GM21576 (cell line): ENCODE measurements at regions not wholly inside any gene's neighbourhood (a gene's known extent, or its start where the extent isn't known, plus 50 kb on each side); places are given as distances from the start of the nearest gene placed in this dataset.
A peak's percentile ranks its signal among the peaks of the same experiment; 100 is the strongest.

Experiments used
- ATAC-seq: cut with Tn5 transposase; IDR thresholded peaks from one replicate; pipeline ENCODE4 v1.9.1; 2021; ENCODE audit warnings: mild to moderate bottlenecking, moderate library complexity; ENCODE audit not compliant: unreplicated experiment

DNA sequence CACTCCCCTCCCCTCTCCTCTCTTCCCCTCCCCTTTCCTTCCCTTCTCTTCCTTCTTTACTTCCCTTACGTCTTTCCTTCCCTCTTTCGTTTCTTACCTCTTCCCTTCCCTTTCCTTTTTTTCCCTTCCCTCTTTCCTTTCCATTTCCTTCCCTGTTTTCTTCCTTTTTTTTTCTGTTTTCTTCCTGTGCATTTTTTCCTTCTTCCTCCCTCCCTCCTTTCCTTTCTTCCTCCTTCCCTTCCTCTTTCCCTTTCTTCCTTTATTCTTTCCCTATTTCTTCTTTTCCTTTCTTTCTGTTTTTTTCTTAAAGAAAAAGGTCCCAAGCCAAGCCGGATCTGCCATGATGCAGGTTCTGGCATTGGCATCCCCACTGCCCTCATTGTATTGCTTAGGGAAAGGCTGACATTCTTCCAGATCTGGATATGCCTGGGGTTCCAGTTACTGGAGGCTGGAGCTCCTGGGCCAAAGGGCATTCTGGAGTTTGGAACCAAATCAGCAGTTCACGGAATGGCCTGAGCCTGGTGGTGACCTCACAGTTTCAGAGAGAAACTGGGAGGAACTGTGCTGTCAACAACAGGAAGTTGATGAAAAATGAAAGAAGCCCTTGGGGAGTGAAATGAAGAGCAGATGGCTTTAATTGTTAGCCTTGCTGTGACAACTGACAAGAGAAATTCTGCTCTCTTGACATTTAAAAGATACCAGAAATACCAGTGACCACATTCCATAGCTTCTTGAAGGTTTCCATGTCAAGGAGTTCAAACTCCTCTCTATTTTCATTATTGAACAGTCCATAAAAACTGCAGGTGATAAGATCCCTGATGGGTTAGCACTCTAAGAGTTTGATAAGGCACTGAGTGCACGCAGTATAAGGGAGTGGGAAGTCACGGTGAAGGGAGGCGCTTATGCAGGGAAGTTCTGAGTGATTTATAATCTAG lies 622.1 kb downstream of the SPRY1 start:
- ATAC-seq = peak; percentile 99

DNA sequence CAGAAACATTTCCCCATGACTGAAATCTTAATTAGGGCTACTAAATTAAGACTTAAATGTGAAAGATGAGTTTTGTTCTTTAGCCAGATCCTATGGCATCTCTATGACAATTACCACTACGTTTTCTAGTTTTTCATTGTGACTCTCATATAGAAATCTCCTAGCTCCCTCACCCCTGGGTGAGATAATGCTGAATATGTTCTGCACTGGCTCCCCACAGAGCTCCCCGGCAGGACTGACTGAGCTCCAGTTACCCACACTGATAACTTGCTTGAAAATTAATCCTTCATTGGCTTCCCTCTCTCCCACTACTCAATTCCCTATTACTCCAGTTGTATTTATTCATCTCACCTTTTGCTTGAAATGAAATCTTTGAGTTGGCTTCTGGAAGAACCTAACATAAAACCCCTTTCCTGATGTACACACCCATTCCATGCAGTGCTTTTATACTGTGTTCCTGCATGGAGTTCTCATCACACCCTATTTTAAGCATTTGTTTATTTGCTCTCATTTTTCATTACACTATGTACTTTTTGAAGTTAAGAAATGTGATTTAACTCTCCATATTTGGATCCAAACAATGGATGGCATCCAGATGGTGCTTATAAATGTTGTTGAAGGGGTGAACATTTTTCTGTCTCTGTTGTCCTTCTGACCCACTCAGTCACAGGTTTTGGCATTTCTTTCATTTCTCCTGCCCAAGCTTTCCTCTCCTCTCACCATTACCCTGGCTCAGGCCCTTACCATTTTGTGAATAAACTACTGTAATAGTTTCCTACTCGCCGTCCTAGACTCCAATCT lies 623.4 kb downstream of the SPRY1 start:
- ATAC-seq = no peak

DNA sequence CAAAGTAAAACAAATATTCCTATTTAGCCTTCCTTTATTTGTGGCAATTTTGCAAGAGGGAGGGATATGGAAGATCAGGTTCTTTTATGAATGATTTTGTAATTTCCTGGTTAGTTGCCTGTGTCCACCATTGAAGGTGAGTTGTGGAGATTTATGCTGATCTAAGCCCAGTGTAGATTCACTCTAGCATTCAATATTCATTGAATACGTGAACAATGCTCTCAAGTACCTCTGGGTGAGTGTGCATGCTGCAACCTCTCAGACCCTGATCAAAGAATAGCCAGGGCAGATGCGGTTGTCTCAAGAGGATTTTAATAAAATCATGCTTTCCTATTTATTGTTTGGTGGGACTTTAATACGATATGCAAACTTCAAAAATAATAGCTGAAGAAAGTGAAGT lies 628.4 kb downstream of the SPRY1 start:
- ATAC-seq = no peak

DNA sequence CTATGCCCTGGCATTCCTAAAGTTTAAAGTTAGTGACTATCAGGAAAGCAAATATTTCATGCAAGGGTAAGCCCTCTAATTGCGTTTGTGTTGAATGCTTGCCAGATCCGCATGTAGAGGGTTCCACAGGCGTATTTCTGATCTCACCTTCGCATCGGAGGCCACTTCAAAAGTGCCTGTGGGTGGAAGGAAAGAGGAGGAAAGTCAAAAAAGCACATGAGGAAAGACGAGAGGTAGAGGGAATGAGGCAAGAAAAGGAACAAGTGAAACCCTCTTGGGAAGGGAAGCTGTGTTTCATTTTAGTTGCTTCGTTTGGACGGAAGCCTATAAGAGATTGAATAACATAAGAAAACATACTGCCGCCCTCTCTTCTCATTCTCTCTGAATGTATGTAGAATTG lies 628.8 kb downstream of the SPRY1 start:
- no peak for ATAC-seq

DNA sequence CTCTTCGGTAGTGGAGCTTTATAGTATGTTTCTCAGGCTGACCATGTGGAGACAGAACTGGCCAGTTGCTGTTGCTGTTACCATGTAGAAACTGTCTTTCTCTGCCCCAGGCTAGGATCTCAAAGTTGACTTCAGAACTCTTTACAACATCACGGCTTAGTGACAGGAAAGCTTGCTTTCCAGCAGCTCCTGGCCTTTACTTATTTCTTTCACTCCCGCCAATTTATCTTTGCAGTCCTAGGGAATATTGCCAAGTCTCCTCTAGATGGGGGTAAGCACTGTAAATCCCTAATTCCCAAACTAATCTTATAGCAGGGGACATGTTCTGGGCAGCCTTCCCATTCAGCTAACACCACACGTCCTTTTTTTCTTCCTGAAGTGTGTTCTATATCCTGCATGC lies 631.6 kb downstream of the SPRY1 start:
- ATAC-seq = no peak

DNA sequence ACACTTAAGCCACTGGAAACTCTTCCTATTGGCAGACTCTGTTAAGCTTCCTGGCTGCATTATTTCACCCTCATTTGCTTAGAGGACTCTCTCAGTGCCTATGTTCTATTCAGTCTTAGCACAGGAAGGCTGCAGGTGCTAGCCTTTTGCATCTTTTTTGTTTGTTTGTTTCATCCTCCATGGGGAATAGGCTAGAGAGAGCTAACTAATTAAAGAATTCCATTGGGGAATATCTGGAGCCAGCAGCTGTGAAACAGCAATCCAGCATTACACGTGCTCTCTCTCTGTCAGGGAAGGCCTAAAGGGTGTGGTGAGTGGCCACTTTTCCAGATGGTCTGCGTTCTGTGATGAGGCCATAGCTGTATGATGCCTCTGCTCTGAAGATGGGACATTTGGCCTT lies 633.6 kb downstream of the SPRY1 start:
- ATAC-seq = no peak

DNA sequence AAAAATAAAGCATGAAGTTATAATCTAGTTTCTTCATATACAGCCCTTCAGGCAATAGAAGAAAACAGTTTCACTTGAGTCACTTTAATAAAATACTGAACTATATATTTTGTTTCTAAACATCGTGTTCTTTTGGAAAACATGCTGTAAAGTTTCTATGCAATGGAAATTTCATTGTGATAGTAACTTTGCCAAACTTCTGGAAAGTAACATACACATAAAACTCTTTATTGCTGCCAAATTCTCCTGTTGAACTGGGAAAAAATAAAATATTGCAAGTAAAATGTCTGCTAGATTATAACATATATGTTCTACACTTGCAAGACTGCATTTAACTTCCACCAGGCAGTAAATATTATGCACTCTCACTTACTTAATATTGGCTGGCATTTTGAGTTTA lies 635.4 kb downstream of the SPRY1 start:
- no peak for ATAC-seq

DNA sequence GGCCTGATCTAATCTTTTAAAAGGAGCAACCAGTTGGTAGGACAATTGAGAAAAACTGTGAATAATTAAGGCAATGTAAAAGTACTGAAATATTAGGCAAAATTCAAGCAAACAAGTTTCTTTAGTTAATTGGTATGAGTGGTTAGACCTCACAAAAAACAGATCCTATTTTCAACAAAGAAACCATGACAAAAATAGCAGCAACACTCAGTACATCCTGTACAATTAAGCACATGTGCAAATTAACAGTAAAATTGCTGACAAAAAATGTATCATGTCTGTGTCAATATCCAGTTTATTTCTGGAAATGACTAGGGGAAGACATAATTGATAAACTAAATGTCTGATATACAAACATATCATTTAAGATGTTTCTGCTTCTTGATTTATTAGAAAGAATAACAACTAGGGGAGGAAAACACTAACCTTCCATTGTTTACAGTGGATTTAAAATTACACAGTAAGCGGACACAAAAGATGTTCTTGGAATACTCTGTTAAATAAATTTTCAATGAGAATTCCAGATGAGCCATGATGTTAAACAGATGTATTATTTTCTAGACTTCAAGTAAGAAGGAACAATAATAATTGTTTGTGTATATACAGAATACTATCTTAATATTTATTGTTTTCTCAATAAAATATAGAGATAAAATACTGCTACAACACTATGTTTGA lies 638.9 kb downstream of the SPRY1 start:
- no peak for ATAC-seq

DNA sequence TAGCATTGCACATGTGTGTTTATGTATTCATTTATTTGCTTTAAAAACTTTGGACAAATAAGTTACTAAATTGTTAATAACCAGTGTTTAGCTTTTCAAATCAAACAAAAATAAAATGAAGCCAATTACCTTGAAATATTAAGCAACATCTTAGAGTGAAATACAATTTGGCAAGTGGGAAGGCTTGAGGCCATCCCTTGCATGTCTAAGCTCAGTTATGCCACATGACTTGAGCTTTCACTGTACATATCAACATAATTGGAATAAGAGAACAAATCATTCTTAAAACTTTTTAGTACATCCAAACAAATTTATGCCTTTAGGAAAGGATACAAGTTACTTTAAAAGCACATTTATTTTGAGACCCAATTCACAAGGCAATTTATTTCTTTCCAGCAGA lies 640.6 kb downstream of the SPRY1 start:
- no peak for ATAC-seq

DNA sequence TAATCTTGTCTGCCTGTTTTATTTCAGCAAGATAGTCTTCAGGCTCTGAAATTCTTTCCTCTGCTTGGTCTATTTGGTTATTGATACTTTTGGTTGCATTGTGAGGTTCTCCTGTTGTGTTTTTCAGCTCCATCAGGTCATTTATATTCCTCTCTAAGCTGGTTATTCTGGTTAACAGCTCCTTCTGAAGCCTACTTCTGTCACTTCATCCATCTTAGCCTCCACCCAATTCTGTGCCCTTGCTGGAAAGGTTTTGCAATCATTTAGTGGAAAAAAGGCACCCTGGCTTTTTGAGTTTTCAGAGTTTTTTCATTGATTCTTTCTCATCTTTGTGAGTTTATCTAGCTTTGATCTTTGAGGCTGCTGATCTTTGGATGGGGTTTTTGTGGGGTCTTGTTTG lies 647.7 kb downstream of the SPRY1 start:
- no peak for ATAC-seq

DNA sequence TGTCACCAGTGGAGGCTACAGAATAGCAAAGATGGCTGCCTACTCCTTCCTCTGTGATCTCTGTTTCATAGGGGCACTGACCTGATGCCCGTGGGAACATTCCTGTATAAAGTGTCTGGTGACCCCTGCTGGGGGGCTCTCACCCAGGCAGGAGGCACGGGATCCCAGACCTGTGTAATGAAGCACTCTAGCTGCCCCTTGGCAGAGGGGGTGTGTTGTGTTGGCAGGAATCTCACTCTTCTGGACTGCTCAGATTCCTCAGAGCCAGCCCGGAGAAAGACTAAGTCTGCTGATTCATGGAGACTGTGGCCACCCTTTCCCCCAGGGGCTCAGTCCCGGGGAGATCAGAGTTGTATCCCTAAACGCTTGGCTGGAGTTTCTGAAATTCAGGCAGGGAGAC lies 648.3 kb downstream of the SPRY1 start:
- no peak for ATAC-seq

DNA sequence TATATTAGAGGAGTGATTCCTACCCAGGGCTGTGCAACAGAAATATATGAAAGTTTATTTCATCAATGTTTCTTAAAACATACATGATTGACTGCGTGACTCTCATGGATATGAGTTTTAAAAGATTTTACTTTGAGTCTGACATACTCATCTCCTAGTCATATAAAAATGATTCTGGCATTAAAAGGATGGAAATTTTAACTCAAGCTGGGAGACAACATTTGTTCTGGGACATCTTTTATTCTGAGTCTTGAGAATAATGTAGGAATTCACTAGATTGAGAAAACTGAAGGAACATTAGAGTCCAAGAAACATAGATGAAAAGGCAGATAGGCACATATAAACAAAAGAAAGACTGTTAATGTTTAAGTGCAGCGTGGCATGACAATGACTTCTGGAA lies 649.6 kb downstream of the SPRY1 start:
- ATAC-seq = no peak

DNA sequence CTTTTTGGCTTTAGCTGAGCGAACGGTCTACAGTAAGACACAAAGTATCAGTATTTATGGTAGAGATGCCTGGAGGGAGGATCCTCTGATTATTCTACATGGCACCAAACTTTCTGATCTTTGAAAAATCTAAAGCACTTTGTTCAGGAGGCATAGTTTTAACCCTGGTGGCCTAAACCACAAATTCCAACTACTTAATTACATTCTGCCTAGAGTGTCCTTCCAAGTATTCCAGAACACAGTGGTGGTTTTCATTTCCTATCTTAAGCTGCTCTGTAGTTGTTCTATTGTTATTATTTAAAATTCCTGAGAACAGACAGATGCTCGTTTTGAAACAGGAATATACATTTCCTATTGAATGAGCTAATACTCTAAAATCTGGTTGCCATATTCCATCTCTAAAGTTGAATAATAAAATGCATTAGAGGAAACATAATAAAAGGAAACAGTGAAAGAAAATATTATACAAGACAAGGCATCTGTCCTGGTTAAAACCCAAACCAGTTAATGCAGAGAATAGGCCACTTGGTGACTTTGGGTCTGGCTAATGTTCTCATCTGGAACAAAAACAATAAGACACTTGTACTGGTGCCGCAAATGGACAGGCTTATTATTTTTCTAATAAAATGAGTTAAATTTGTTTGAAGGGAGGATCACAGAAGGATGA lies 657.4 kb downstream of the SPRY1 start:
- no peak for ATAC-seq

DNA sequence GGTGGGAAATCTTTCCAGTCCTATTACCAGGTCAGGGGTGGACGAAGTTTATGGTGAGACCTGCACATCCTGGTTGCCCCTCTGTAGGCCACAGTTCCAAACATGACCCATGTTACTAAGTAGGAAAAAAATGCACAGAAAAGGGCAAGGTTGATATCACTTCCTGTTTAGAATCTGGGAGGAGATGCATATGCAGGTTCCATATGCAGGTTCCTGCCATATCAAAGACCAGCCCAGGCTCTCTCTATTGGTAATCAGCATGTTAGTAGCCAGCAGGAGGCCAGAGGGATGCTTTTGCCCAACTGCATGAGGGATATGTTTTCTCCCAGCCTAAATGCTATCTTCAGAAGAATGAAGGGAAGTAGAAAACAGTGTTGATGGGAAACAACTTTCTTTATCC lies 657.2 kb downstream of the ANKRD50 start:
- no peak for ATAC-seq

DNA sequence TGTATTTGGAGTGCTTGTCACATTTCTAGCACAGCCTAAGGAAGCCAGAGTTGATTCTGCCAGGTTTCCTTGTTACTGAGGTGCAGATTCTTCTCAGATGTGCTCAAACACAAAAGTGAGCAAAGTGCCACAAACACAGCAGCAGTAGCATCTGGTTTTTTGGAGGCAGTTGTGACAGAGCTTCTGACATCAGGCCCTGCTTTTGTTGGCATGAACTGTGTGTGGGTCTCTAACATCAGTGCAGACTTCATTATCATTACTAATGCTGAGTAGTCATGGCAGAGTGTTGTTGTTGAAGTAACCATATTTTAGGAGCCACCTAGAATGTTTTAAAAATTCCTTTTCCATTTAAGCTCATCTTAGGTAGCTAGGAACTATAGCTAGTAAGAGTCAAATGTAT lies 656.6 kb downstream of the ANKRD50 start:
- no peak for ATAC-seq

DNA sequence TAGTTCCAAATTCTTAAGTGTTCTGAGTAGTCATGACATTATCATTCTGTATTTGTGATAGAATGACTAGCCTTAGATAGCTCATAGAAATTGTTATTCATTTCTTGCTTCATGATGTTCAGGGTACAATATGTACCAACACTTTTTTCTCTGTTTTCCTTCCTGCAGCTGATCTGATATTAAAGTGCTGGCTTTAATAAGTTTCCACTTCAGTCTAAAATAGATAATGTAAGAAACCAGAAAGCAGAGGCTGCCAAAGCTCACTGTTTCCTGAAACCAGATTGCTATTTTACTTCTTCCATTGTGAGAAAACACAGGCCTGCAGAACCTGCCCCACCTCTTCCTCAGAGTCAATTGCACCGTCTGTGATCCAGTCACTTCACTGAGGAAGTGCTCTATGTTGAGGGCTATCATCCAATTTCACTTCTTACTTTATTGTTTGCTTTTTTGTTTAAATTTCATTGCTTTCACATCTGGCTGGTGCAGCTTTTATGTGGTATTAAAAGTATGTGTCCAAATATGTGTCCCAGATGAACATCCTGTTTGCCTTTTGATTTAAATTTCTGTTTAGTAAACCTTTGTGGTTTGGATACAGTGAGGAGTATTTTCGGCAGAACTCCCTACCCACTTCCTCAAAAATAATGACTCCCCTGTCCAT lies 652.1 kb downstream of the ANKRD50 start:
- ATAC-seq = peak; percentile 69

DNA sequence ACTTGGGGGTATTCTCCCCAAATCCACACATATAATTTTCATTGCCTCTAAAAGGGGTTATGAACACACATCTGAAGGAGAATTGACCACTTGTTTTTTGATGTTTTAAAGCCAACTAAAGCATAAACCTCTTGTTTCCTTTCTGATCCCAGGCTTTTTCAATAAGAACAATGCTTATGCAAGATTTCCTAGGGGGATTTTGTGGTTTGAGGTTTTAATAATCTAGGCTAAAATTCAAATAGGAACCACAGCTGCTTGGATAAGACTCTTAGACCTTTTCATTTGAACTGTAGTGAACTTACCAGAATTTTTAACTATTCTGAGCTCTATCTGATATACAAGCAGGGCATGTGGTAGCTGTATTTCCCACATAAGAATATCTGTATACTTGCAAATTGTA lies 651.1 kb downstream of the ANKRD50 start:
- ATAC-seq = no peak

DNA sequence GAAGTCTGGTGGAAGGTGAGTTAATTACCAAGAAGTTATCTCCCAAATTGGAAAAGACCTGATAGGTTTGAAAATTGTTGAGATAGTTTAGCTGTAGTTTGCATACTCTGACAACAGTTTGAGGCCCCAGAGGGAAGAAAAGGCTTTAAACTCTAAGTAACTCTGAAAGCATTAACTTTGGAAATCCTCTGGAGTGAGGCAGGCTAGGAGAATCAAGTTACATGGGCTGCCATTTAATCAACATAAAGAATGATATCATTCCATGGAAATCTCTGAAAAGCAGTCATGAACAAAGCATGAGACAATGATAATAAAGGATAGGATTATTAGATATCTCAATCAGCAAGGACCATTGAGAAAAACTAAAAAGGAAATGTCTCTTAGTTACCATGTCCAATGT lies 647.1 kb downstream of the ANKRD50 start:
- ATAC-seq = no peak

DNA sequence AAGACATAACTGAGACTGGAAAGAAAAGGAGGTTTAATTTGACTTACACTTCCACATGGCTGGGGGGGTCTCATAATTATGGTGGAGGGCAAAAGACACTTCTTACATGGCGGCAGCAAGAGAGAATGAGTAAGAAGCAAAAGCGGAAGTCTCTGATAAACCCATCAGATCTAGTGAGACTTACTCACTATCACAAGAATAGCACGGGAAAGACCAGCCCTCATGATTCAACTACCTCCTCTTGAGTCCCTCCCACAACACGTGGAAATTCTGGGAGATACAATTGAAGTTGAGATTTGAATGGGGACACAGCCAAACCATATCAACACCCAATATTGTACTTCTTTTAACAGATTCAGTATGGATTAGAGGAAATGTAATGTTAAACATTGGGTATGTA lies 646.6 kb downstream of the ANKRD50 start:
- no peak for ATAC-seq

DNA sequence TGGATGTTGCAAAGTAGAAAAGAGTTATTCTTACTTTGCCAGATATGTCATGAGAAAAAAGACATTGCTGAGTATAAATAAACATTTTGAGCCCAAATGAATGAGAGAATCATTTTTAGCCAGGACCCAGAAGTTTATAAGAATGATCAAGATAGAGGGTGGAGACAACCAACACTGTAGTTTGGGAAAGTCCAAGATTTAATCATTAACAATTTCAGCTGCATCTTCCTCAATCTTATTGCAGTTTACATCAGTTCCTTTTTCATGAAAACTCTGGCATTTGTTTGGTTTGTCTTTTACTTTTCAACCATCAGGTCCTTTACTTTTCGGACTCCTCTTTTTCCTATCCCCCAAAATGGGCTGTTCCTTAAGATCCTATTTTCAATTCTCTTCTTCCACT lies 645.9 kb downstream of the ANKRD50 start:
- ATAC-seq = no peak

DNA sequence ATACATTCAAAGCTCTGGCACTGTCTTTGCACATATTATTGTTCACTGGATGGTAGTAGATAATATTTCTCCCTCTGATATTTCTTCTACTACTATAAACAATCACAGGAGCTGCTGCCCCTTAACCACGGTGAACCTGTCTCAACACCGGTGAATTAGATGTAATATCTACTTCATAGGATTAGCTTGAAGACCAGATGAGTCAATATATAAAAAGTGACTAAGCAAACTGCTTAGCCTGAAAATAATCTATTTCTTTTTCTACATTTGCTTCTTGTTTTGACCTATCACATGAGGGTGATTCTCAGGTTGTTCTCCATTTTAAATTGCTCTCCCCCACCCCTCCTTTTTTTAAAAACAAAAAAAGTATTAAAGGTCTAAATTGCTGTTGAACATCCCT lies 645.5 kb downstream of the ANKRD50 start:
- ATAC-seq = no peak
